Fibroblast of lung (primary cell): ENCODE measurements at regions not wholly inside any gene's neighbourhood (a gene's known extent, or its start where the extent isn't known, plus 50 kb on each side); places are given as distances from the start of the nearest gene placed in this dataset.
"Not testable (repeated sequence)": the region's sequence is repeated elsewhere in the genome, so short reads cannot be mapped to it uniquely, and the experiment has no call there.

Experiments
- DNase-seq, 2 donors: peaks; one replicate each; pipeline versions ENCODE4 v3.0.0 to v3.0.0-alpha.2; 2010; ENCODE audit warnings: low read depth in 2 of 2
- H2AFZ ChIP-seq: 2 replicates; pipeline ENCODE4 v1.5.1; 2012; ENCODE audit warnings: low read length, control low read depth, inconsistent platforms
- H3K27ac ChIP-seq: 2 replicates; pipeline ENCODE4 v1.5.1; 2011; ENCODE audit warnings: low read length, control low read depth; ENCODE audit not compliant: insufficient read depth
- H3K27me3 ChIP-seq: 2 replicates; pipeline ENCODE4 v1.5.1; 2011; ENCODE audit warnings: mild to moderate bottlenecking, low read length; ENCODE audit not compliant: control insufficient read depth, insufficient read depth
- H3K36me3 ChIP-seq: 2 replicates; pipeline ENCODE4 v1.5.1; 2011; ENCODE audit warnings: low read length; ENCODE audit not compliant: control insufficient read depth, insufficient read depth
- H3K4me1 ChIP-seq: 2 replicates; pipeline ENCODE4 v1.5.1; 2011; ENCODE audit warnings: low read length; ENCODE audit not compliant: control insufficient read depth, insufficient read depth; ENCODE audit errors: extremely low read depth
- H3K4me2 ChIP-seq: 2 replicates; pipeline ENCODE4 v1.5.1; 2011; ENCODE audit warnings: low read length, control low read depth; ENCODE audit not compliant: insufficient read depth; ENCODE audit errors: extremely low read depth
- H3K4me3 ChIP-seq, 4 experiments: fragments of 200-600 bp in 1 of 4; sonication (generic) in 1 of 4; replicated peaks in 1 of 4; 2 replicates each; pipeline ENCODE4 v1.5.1; 2011 to 2016; ENCODE audit warnings: low read length in 4 of 4, low read depth in 3 of 4, mild to moderate bottlenecking in 3 of 4, control low read depth in 2 of 4, inconsistent platforms in 1 of 4, mixed read lengths in 1 of 4; ENCODE audit not compliant: insufficient read depth in 1 of 4; ENCODE audit errors: control extremely low read depth in 1 of 4
- H3K79me2 ChIP-seq: 2 replicates; pipeline ENCODE4 v1.5.1; 2012; ENCODE audit warnings: mild to moderate bottlenecking, low read length, inconsistent platforms; ENCODE audit not compliant: control insufficient read depth, insufficient read depth
- H3K9ac ChIP-seq: 2 replicates; pipeline ENCODE4 v1.5.1; 2011; ENCODE audit warnings: mild to moderate bottlenecking, low read length, control low read depth; ENCODE audit not compliant: insufficient read depth
- H3K9me3 ChIP-seq: 2 replicates; pipeline ENCODE4 v1.5.1; 2012; ENCODE audit warnings: low read depth, low read length; ENCODE audit not compliant: control insufficient read depth, insufficient read depth
- H4K20me1 ChIP-seq: 2 replicates; pipeline ENCODE4 v1.5.1; 2011; ENCODE audit warnings: low read length; ENCODE audit not compliant: control insufficient read depth, insufficient read depth; ENCODE audit errors: extremely low read depth
- EZH2 ChIP-seq: IDR thresholded peaks from 2 replicates; pipeline ENCODE4 v1.5.1; 2012; ENCODE audit warnings: low read length, control low read depth, mild to moderate bottlenecking; ENCODE audit errors: missing control alignments
- TF ChIP-seq, protein P1 (sequence below), 2 donors: IDR thresholded peaks in 1 of 2; conservative IDR thresholded peaks in 1 of 2; 1 replicate in 1 of 2; 2 replicates in 1 of 2; pipeline ENCODE4 v1.5.1; 2011 to 2012; ENCODE audit warnings: low read length in 2 of 2, control low read depth in 1 of 2, inconsistent platforms in 1 of 2, low read depth in 1 of 2, mild to moderate bottlenecking in 1 of 2

DNA sequence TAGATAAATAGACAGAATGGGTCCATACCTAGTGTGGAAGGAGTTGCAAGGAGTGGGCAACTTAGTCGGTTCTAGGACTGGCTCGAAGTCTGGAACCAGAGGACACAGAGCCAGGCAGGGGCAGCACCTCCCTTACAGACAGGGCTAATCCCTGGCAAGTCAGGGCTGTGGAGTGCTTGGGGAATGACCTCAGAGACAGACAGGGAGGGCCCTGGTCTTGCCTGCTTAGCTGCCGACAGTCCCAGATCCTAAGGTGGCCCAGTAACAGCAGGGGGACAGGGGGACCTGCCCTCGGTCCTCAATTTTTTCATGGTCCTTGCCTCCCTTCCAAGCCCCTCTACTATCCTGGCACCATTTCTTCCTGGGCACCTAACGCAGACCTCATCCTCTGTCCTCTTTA, 222.4 kb upstream of the TNC start:
- Histone ChIP-seq H3K9me3 (no peaks in the 10 kb centered on the region), H3K4me3 (no peak overlapping the region), H3K27me3 (no peaks in the 10 kb centered on the region), H2AFZ (no peak overlapping the region), H4K20me1 (no peaks in the 10 kb centered on the region), H3K27ac (no peak overlapping the region), H3K9ac (no peak overlapping the region), H3K4me2 (no peak overlapping the region), H3K4me1 (no peaks in the 10 kb centered on the region), H3K79me2 (no peaks in the 10 kb centered on the region), H3K36me3 (no peaks in the 10 kb centered on the region)
- no peak for DNase-seq
- TF ChIP-seq EZH2 = no peak
- TF ChIP-seq, protein P1, sequence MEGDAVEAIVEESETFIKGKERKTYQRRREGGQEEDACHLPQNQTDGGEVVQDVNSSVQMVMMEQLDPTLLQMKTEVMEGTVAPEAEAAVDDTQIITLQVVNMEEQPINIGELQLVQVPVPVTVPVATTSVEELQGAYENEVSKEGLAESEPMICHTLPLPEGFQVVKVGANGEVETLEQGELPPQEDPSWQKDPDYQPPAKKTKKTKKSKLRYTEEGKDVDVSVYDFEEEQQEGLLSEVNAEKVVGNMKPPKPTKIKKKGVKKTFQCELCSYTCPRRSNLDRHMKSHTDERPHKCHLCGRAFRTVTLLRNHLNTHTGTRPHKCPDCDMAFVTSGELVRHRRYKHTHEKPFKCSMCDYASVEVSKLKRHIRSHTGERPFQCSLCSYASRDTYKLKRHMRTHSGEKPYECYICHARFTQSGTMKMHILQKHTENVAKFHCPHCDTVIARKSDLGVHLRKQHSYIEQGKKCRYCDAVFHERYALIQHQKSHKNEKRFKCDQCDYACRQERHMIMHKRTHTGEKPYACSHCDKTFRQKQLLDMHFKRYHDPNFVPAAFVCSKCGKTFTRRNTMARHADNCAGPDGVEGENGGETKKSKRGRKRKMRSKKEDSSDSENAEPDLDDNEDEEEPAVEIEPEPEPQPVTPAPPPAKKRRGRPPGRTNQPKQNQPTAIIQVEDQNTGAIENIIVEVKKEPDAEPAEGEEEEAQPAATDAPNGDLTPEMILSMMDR (conservative IDR thresholded peaks at IDR 0.05 in 1 of 2, IDR thresholded peaks at IDR 0.05 in 1 of 2; ENCODE audit: low read depth in 1 of 2, low read length in 2 of 2) = no peak

DNA sequence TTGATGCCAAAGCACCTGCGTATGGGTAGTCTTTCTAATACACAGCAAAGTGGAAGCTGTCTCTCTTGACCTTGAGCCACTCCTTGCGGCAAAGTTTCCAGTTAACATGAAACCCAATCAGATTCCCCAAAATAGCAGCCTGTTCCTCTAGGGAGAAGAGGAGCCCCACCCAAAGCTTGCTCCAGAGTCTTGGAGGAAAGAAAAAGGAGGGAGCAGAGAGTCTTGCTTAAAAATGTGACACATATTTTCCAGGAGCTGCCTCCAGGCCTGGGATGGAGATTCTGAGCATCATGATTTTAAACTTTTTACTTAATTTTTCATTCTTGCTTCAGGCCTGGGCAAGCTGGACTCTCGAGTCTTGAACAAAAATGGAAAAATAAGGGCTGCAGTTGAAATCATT, 223.5 kb upstream of the TNC start:
- no peaks in the 10 kb centered on the region for H3K36me3 ChIP-seq
- no peaks in the 10 kb centered on the region for H3K9me3 ChIP-seq
- no peaks in the 10 kb centered on the region for H3K79me2 ChIP-seq
- no peaks in the 10 kb centered on the region for H3K4me1 ChIP-seq
- no peak overlapping the region for H3K4me3 ChIP-seq
- DNase-seq = no peak
- no peak overlapping the region for H3K9ac ChIP-seq
- no peaks in the 10 kb centered on the region for H4K20me1 ChIP-seq
- no peak overlapping the region for H3K4me2 ChIP-seq
- no peaks in the 10 kb centered on the region for H3K27me3 ChIP-seq
- H3K27ac ChIP-seq = no peak overlapping the region
- TF ChIP-seq, protein P1 (conservative IDR thresholded peaks at IDR 0.05 in 1 of 2, IDR thresholded peaks at IDR 0.05 in 1 of 2; ENCODE audit: low read depth in 1 of 2, low read length in 2 of 2) = no peak
- no peak for TF ChIP-seq EZH2
- H2AFZ ChIP-seq = no peak overlapping the region

DNA sequence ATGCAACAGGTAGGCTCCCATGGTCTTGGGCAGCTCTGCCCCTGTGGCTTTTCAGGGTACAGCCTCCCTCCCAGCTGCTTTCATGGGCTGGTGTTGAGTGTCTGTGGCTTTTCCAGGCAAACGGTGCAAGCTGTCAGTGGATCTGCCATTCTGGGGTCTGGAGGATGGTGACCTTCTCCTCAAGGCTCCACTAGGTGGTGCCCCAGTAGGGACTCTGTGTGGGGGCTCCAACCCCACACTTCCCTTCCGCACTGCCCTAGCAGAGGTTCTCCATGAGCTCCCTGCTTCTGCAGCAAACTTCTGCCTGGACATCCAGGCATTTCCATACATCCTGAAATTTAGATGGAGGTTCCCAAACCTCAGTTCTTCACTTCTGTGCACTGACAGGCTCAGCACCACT, 229.8 kb upstream of the TNC start:
- not testable (repeated sequence) for H3K4me2 ChIP-seq, DNase-seq, H2AFZ ChIP-seq, H3K79me2 ChIP-seq, H3K36me3 ChIP-seq, H3K4me1 ChIP-seq, H3K9ac ChIP-seq, H3K27me3 ChIP-seq, H3K27ac ChIP-seq, H4K20me1 ChIP-seq, H3K4me3 ChIP-seq, H3K9me3 ChIP-seq

DNA sequence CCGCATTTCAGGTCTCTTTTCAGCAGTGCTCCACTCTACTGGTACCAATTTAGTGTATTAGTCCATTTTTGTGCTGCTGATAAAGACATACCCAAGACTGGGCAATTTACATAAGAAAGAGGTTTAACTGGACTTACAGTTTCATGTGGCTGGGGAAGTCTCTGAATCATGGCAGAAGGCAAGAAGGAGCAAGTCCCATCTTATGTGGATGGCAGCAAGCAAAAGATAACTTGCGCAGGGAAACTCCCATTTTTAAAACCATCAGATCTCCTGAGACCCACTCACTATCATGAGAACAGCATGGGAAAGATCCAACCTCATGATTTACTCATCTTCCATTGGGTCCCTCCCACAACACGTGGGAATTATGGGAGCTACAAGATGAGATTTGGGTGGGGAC, 231.0 kb upstream of the TNC start:
- not testable (repeated sequence) for H3K4me3 ChIP-seq, H3K9ac ChIP-seq, H3K36me3 ChIP-seq, H3K9me3 ChIP-seq, H3K79me2 ChIP-seq, H3K27me3 ChIP-seq, H2AFZ ChIP-seq, H3K4me1 ChIP-seq, H3K27ac ChIP-seq, H3K4me2 ChIP-seq, DNase-seq, H4K20me1 ChIP-seq
